ENCODE measurements at regions not wholly inside any gene's neighbourhood (a gene's known extent, or its start where the extent isn't known, plus 50 kb on each side); places are given as distances from the start of the nearest gene placed in this dataset.
A peak's percentile ranks its signal among the peaks of the same experiment; 100 is the strongest.
"Not testable (repeated sequence)": the region's sequence is repeated elsewhere in the genome, so short reads cannot be mapped to it uniquely, and the experiment has no call there.

DNA sequence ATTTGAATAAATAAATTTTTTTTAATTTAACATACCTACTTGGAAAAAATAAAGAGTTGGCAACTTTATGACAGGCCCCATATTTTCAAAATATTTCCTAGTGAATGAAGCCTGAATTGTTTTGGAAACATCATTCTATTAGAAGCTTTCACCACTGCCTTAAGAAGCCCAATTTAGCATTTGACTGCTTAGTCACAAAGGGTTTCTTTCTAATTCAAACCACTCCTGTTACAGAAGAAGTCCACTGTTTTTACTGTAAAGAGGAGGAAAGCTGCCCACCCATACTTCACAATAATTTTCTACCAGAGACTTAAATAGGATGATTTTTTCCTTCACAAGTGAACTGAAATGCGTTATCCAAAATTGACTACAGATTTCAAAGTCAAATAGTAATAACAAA, 534.6 kb upstream of the PTBP2 start:
- DNase-seq (ENCODE audit: low read depth), result no peak

DNA sequence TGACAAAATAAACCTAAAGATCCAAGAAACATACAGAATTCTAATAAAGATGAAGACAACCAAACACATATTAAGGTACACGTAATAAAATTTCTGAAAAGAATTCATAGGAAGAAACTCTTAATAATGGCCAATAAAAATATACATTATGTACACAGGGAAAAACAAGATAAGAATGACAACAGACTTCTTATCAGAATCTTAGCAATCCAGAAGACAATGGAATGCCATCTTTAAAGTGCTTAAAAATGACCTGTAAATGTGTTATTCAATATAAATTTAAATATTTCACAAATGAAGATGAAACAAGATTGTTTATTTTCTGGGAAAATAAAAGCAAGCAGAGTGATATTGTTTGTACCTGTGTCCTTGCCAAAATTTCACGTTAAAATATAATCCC, 530.4 kb upstream of the PTBP2 start:
- DNase-seq (ENCODE audit: low read depth), result no peak

DNA sequence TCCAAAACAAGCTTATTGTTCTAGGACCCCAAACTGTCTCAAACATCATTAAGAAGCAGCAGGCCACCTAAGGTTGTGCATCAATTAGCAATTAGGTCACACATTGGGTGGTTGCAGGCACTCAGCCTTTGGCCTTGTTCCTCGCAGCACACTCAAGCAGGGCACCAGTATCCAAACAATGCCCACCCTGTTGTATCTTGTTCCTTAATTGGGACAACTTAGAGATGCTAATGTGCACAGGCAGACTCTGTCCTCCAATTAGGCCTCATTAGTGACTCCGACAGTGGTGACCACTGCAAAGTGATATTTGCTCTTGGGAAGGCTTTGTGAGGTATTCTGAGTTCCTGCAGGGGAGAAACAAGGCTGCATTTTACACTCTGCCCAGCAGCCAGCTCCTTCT, 515.1 kb upstream of the PTBP2 start:
- DNase-seq (ENCODE audit: low read depth), result no peak

DNA sequence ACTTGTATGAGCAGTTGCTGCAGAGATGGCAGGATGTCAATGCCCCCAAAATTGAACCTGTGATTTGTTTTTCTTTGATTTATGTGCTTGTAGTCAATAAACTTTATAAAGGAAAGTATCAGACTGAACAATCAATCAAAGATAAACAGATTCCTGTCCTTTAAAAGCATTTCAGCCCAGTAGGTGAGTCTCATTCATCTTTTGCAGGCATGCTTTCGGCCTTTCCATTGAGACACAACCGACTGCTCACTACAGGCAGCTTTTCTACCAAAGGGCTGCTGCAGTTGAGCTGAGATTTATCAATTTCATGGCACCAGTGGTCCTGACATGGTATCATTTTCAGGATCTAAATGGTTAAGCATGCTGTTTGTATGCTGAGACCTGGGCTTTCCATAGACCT, 513.6 kb upstream of the PTBP2 start:
- DNase-seq (ENCODE audit: low read depth), result no peak

DNA sequence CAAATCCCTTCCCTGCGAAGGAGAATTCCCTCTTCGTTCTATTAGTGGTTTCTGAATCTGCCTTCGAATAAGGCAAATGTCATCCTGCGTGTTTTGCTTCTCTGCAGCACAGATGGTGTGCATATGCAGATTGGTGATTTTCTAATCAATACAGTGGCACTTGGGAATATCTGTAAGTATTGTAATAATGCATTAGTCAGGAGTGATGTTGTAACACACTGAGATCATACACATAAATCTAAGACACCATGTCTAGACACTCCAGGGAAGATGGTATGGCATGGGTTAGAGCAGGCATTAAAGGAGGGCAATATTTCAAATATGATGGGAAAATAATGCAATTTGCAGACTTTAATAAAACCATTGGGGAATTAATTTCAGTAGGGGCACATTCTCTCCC, 513.2 kb upstream of the PTBP2 start:
- no peak for DNase-seq (ENCODE audit: low read depth)

DNA sequence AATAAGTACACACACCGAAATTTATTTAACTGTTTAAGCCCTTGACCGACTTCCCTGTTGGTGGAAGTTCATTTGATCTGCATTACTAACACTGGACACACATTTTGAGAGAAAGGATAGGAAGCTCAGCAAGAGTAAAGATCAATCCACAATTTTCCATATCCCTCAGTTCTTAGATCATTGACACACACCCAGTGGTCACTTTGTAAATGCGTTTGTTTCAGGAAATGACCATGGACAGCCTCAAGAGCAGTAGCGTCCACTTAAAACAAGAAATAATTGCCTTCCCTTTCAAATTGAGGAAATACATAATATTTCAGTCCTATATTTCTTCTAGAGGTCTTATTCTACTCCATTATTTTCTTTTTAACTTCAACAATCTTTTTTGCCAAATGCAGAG, 511.5 kb upstream of the PTBP2 start:
- no peak for DNase-seq (ENCODE audit: low read depth)

DNA sequence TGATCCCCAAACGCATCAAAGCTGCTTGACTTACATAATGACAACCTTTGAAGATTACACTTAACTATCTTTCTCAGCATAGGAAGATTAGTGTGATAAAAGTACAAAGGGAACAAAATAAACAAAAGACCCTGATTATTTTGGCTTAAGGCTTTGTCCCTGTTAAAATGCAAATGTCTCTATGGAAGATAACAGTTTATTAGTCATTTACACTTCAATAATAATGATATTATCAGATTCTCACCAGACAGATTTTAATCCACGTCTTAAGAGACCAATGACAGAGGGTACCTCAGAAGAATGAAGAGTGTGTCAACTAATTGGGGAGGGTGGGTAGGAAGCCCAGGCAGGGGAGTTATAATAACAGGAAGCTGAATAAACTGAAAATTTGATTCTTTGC, 510.4 kb upstream of the PTBP2 start:
- no peak for DNase-seq (ENCODE audit: low read depth)

DNA sequence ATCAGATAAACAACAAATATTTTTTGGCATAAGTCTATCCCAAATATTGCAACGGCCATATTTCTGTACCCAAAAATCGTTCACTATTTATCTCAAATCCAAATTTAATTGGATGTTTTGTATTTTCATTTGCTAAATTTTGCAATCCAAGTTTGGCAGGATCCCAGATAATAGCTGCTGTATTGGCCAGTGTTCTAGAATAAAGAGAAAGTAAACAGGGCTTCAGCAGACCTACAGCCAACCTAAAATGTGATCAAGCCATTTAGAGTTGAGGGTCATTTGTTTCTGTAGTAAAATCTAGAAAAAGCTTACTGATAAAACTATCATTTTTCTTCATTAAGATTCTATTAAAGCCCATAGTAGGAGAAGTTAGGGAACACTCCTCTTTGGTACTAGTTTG, 506.6 kb upstream of the PTBP2 start:
- no peak for DNase-seq (ENCODE audit: low read depth)

DNA sequence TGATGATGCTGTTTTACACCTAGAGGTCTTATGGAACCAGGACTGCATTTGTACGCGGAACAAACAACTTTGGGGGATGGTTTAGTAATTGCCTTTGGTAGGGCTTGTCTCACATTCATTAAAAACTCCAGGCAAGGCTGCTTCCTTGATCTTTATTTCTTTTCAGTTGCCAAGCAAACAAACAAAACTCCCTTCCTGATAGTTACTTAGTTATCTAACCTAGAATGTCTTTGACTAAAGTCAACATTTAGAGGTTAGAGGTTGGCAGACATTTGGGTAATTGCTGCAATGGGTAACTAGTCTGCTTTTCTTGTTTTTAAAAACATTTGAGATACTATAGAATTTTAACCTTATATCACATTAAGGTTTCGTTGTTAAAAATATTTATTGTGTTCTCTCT, 500.9 kb upstream of the PTBP2 start:
- DNase-seq (ENCODE audit: low read depth), result no peak

DNA sequence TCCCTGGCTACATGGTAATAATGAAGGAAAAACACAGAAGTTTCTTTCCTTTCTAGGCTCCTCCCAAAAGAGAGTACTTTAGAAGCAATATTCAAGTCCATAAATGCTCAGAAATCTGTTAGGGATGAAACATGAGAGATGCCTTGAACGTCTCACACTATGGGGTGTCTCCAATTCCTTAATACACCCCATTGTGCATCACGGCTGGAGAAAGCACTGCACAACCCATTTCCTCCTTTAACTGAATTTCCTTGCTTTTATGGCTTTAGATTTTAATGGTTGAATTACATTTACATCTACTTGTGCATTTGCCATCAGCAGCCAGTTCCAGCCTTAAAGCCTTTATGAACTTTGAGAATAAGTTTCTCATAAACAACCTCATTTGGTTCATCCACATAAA, 498.9 kb upstream of the PTBP2 start:
- DNase-seq (ENCODE audit: low read depth), result no peak

DNA sequence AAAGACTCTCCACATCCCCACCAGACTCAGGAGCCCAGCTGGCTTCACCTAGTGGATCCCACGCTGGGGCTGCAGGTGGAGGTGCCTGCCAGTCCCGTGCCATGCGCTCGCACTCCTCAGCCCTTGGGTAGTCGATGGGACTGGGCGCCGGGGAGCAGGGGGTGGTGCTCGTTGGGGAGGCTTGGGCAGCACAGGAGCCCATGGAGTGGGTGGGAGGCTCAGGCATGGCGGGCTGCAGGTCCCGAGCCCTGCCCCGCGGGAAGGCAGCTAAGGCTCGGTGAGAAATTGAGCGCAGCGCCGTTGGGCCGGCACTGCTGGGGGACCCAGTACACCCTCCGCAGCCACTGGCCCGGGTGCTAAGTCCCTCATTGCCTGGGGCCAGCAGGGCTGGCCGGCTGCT, 497.4 kb upstream of the PTBP2 start:
- not testable (repeated sequence) for DNase-seq (ENCODE audit: low read depth)

DNA sequence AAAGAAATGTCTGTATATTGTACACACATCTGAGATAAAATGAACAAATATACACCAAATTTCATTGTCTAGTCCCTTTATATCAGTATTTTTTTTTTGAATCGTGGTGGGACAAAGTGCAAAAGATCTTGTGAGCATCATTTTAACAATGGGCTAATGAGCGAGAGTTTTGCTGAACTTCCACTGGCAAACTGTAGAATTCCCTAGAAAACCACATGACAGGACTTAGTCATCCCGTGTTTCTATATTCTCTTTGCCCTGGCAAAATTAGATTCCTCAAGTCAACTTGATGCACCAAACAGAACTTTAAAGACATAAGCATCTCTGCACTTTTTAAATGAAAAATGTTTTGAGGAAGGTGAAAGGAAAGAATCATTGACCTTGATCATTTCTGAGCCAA, 488.2 kb upstream of the PTBP2 start:
- DNase-seq (ENCODE audit: low read depth), result no peak

DNA sequence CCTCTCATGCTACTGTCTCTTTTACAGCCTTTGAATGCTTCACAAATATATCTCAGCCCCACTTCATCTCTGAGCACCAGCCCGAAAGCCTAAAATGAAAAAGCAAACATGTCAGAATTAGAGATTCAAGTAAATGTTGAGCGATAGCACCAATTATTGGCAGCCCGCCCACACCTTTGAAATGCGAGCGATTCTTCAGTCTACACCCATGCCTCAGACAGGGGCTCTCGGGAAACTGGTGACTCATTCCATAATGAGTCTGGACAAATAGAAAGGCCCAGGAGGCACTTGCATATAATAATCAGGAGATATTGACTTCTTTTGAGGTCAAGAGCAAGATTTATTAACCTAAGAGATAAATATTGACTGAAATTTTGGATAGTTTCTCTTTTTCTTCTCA, 487.3 kb upstream of the PTBP2 start:
- no peak for DNase-seq (ENCODE audit: low read depth)

DNA sequence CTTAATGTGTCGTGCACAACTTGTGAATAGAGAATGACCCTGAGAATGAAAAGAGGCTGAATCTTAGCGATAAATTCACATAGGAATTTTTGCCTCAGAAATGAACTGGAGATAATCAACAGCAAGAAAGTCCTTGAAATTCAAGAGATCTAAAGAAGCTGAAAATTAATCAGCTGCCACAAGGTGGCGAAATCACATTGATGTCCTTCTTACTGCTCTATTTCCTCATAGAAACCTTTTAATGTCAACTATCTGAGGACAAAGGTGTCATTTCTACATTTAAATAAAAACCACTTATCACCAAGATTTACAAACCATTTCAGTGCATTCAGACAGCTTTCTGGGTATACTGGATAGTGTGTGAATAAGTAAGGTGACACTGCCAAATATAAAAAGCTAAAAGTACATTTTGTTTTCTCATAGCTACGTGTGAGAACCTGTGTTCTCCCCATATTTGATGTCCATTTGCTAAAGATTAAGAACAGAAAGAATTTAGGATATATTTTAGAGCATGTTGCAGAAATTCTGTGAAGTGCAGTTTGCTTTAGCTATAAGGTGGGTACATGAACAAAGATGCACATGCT, 485.3 kb upstream of the PTBP2 start:
- DNase-seq (ENCODE audit: low read depth), result no peak

DNA sequence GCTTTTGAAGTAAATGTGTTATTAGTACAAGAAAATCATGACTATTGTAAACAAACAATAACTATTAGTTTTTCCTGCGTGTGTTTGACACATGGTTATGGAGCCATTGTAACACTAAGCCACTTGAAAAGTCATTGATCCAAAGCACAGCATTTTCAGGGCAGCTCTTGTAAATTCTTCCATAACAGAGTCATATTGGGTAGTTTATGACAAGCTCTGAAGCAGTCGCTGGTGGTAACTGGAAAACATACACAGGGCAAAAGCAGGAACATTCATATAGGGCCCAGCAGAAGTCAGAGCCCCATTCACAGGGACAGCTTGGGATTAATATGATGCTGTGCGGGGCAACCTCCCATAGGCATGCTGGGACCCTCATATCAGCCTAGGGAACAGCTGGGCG, 483.2 kb upstream of the PTBP2 start:
- DNase-seq (ENCODE audit: low read depth), result no peak

DNA sequence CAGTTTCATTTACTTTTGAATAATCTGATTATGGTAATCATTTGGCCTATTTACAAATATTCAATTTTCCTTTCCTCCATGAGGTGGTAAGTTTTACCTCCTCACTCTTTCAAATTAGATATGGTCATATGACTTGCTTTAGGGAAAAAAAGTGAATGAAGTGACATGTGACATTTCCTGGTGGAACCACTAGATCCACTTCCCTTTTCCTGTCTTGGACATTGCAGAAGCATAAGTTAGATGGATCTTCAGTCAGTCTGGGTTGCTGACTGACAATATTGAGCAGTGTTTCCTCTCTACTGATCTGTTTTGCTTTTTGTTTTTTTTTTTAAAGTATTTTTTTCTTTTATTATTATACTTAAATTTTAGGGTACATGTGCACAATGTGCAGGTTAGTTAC, 481.1 kb upstream of the PTBP2 start:
- no peak for DNase-seq (ENCODE audit: low read depth)

DNA sequence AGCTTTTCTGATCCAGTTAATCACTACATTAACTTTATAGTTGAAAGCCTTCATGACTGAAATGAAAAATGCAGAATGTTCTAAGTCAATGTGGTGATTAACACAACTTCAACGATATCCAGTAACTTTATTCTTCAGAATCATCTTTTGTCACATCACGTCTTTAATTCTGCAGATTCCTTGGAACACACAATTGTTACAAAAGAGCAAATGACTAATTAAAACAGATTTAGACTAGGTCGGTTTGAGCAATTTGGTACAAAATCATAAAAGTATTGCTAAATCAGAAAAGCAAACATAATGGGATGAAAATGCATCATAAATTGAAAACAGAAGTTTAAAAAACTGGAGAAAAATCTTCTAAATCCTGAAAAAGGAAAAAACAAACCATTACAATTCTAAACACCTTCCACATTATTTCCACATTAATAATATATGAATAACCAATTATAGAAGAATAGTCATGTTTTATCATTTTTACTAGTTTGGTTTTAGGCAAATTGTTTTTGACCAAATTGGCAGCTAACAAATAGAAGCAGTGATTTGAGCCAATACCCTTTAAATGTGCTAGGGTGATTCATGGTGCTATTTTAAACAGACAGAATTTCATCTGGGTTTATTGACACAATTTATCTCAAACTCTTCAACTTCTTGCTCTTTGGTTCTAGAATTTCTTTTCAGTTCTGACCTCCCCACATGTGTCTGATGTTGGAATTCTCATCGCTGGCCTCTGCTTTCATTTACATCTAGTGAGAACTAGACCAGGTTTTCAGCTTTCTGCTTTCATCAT, 468.1 kb upstream of the PTBP2 start:
- DNase-seq (ENCODE audit: low read depth), result peak; percentile 74

DNA sequence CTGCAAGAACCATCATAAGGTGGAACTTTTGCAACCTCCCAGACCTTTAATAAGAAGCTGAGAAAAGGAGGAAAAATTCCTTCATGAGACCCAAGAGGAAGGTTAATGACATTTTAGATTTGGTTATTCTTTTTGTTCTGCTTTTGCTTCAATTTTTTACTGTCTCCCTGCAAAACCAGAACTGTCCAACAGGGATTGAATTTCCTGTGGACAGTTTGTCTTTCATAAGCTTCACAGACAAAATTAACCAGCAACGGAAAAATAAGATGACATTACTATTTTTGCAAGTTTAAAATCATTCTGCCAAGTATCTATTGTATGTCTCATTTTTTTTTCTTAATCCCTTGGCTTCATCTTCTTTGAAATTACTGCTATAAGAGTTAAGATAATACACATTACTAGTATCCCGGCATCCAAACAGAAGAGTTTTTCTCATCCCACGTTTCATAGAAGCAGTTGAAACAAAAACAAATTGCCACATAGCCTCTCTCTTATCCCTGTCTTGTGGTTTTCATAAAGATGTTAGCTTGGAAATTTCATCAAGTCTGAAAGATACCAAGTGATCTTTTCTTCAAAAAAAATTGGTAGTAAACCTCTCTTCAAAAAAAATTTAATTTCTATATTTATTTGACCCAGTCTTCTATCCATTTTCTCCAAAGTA, 465.3 kb upstream of the PTBP2 start:
- DNase-seq (ENCODE audit: low read depth), result no peak

DNA sequence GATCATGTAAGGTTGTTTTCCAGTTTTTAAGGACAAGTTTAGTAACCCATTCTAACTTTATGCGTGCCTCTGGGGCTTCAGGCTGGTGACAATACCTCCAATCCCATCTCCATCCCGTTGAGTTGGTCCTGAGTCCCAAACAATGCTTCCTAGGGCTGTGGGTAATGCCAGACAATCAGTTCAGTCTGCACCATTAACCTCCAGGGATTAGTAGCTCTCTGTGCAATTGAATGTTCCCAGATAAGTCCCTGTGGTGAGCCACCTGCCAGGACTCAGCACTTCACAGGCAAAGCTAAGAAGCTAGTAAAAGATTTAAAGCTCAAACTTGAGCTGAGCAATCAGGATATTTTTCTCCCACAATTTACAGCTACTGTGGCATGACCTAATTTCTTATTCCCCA, 462.2 kb upstream of the PTBP2 start:
- DNase-seq (ENCODE audit: low read depth), result no peak

DNA sequence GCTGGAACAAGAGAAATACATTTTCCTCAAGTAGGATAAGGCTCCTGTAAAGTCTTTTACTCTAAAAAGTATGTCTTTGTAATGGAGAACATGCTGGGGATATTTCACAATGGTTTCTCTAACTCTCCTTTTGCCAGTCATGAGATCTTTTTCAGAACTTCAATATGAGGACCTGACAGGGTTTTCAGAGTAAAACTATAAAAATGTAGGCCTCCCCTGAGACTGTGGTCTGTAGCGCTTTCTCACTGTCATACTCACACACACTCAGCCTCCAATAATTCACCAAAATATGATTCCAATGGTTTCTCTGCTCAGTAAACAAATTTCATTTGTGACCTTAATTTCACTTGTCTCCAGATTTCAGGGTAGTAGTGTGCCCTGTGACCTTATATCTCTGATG, 440.1 kb upstream of the PTBP2 start:
- DNase-seq (ENCODE audit: low read depth), result peak; percentile 17

DNA sequence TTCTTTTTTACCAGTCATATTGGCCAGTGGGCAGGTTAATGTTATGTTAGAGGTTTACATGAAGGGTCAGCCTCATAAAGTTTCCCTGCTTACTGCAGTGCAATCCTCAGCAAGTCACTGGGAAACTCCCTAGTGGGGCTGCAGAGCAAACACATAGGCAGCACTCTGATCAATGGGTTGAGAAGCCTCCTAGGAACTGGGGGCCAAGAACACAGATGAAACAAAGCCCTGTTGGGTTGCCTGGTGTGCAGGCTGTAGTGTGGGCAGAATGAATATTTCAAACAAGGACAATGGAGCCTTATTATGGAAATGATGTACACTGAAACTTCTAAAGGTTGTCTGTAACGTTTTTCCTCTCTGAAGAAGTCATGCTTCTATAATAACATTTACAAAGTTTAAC, 431.6 kb upstream of the PTBP2 start:
- no peak for DNase-seq (ENCODE audit: low read depth)

DNA sequence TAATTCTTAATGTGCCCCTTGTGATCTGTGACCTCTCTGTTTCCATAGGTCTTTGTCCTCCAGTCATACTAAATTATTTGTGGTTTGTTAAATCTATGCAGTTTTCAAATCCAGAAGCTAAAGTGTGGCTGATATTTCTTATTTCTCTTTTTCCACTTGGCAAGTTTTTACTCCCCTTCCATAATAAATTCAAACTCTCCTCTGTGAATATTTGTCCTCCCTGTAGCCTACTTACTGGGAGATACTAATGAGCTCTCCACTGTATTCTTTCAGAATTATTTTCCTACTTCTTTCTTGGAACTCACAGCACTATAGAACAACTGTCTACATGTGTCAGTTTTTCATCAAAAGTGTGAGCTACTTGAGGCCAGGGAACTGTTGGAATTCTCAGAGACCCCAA, 430.8 kb upstream of the PTBP2 start:
- DNase-seq (ENCODE audit: low read depth), result no peak

DNA sequence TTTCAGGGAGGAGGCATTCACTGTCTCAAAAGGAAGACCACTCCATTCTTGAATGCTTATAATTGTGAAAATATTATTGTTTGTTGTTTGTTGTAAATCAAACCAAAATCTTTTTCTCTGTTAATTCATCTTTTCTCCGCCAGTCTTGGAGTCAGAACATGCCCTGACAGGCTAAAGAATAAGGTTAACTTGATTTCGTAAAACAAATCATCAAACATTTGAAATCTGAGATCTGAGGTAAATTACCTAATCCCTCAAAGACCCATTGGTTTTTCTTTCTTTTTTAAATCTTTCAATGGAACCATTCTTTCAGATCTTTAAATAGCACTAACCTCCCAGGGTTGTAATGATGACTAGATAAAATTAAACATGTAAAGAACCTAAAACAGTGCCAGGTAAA, 430.1 kb upstream of the PTBP2 start:
- DNase-seq (ENCODE audit: low read depth), result no peak

DNA sequence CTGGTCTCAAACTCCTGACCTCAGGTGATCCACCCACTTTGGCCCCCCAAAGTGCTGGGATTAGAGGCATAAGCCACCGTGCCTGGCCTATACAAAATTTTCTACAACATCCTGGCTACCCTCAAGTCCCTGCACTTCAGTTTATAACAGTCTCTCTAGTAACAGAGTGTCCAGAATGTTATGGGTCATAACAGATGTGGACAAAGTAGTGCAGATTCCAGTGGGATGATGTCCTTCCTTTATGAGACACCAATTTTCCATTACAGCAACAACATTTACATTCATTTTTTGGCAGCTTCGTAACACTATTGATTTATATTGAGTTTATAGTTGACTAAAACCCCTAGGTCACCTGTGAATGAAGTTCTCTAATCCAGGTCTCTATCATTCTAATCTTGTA, 429.4 kb upstream of the PTBP2 start:
- no peak for DNase-seq (ENCODE audit: low read depth)
